CD4-positive, alpha-beta T cell treated with Interleukin-21 for 1 hour (primary cell): ENCODE measurements at regions not wholly inside any gene's neighbourhood (a gene's known extent, or its start where the extent isn't known, plus 50 kb on each side); places are given as distances from the start of the nearest gene placed in this dataset.
"Not testable (repeated sequence)": the region's sequence is repeated elsewhere in the genome, so short reads cannot be mapped to it uniquely, and the experiment has no call there.

Experiments
- DNase-seq: peaks from one replicate; pipeline ENCODE4 v3.0.0-alpha.2; 2020

DNA sequence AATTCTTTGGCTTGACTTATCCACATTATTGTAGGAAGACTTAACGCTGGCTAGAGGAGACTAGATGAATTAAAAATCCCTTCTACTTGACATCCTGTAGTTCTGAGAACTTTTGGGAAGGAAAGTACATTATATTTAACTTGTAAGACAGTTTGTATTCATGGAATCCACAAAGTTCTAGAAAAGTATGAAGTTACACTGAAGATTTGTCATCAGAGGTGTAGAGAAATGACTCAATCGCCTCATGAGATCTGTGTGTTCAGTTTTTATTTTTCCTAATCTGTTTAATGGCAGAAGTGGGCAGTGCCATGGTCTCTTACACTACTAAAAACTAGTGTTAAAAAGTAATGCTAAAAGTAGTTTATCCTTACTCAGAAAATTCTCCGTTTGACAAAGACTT is 89.1 kb upstream of the SMIM30 start:
- DNase-seq = no peak

DNA sequence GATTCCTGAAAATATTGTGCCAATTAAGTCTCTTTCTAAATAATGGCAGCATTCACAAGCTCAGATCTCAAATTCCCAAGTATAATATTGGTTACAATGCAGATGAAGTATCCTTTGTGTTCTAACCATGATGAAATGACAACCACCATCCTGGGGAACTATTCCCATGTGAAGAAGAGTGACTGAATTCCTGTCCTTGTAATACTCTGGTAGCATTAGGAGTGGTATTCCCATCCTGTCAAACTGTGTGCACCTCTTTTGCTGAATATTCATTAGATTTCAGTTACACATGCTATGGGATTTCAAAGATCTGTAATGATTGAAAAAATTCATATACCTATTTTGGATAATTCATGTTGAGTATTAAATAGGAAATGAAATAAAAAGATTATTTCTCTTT is 86.1 kb upstream of the SMIM30 start:
- DNase-seq = no peak

DNA sequence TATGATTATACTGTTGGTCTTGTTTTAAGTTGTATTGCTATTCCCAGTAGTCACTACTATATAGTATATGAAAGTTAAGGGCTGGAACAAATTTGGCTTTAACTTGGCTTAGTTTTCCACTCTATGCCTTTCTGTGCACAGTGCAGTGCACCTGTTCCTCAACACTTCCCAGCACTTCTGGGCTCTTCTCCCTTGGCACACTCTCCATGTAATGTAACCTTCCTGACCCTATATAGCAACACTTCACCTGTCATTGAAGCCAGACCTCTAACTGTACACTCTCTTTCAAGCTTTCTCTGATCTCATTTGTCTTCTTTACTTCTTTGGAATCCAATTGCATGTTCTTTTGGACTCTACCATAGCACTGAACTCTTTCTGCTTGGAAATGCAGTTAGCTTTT is 83.9 kb upstream of the SMIM30 start:
- DNase-seq = no peak

DNA sequence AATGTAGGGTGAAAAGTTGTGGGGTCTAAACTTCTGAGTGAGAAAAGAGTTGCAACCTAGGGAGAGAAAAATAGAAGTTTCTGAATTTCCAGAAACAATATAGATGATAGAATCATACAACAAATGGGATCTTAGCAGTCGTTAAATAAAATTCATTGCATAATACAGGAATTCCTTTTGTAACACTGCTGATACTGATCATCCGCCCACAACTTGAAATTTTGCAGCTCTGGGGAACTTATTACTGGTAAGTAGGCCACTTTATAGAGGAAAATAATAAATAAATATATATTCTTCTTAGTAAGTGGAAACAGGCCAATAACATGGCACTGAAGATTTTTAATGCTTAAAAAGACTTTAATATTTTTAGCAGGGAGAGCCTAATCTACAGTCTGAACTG is 81.9 kb upstream of the SMIM30 start:
- DNase-seq = no peak

DNA sequence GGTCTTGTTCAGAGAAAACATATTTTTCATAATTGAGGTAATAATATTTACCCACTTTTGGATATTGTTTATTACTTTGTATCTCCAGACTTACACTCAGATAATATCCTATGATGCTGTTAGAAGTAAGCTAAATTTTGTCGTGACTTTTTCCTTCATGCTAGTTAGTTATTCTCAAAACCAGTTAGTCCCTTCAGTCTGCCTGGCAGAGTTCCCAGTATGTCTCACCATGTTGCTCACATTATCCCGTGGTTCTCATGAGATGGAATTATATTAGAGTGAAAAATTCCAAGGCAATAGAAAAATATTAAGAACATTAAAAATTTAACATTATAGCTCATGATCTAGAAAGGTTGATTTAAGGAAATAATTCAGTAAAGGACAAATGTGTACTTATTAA is 81.5 kb upstream of the SMIM30 start:
- DNase-seq = no peak

DNA sequence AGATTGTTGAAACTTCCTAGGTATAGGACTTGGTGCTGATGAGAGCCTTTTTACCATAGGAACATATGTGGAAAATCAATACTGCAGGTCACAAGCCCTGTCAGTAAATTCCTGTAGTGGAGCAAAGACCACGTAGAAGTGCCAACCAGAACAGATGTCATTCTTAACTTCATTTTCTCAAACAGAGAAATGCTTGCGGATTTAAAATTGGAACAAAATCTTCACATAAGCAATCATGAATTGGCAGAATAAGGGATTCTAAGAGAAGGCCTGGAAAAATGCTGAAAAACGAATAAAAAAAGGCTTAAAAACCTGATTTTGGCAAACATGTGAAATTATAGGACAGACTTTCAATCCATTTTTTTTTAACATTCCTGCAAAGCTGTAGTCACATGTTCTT is 80.8 kb upstream of the SMIM30 start:
- no peak for DNase-seq

DNA sequence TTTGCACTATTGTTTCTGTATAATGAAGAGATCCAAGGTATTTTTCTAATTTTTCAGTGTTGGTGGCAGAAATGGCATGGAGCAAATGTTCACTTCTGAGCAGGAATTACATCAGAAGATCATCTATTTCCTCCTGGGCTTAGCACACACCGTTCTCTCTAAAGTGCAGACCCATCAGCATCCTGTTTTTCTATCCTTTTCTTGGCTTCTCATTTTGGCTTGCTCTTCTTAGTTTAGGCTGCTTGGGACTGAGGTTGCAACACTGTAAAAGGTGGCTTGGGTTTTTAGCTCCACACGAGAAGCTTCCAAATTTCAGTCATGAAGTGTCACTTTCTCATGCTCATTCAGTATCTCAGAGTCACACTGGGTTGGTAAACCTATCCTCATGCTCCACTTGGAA is 79.9 kb upstream of the SMIM30 start:
- no peak for DNase-seq

DNA sequence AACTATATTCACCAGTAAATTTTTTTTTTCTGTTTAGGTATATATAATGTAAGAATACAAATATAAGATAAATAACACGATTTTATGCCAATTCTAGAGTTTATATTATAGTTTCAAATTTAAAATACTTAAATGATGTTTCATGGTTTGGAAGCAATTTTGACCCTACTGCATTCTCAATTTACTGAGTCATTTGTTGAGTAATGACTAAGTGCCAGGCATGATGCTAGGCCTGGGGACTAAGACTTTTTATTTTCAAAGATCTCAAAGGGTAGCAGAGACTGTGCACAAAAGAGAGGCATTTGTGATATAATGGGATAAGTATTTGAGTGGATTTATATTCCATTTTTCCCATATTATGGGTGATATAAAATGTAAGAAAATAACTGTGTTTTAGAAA is 78.9 kb upstream of the SMIM30 start:
- DNase-seq = no peak

DNA sequence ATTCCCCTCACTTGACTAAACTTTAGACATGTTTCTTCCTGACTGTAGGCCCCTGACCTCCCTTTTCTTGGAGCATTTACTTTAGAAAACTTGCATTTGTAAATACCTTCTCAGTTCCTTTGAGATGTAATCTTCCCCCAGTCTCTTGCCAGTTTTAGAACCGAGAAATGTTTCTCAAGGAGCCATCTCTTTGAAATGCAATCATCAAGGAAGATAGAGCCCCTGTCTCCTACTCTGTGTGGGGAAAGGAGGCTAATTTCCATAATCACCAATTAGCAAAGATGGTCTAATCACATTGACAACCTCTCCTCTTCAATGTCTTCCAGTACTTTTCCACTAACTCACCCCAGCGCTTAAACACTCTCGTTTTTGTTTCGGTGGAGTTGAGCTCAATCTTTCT is 70.0 kb upstream of the SMIM30 start:
- no peak for DNase-seq

DNA sequence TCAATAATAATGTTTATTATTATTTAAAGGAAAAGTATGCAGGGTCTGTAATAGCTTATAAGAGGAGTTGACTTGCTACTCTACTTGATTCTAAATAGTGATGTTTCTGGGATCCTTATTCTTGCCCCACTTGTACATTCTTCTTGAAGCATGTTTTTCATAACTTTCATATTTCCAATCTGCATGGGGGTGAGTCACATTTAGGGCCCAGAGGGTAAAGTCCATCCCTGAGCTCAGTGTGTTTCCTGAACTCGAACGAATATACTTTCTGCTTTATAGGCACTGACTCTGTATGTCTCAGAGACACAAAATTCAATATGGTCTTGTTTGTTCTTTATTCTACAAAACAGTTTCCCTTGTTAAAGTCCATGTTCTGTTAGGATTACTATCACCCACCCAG is 61.0 kb upstream of the SMIM30 start:
- no peak for DNase-seq

DNA sequence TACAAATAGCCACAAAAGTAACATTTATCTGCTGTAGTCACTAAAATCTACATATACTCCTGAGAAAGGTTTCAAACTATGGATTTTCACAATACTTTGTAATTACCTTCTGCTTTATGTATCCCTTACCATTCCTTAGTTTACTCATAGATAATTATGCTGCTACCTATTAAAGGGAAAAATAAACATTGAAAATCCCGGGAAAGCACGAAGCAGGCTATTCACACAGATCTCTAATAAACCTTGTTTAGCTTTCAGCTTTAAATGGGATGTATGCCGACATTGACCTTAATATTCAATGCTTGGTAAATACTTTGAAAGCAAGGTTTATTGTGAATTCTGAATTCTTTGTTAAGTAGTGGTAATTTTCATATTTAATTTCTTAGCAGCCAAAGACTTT is 58.5 kb upstream of the SMIM30 start:
- DNase-seq = no peak

DNA sequence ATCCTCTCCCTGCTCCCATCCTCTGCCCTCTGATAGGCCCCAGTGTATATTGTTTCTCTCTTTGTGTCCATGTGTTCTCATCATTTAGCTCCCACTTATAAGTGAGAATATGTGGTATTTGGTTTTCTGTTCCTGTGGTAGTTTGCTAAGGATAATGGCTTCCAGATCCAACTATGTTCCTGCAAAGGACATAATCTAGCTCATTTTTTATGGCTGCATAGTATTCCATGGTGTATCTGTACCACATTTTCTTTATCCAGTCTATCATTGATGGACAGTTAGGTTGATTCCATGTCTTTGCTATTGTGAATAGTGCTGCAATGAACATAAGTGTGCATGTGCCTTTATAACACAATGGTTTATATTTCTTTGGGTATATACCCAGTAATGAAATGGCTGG is 57.8 kb upstream of the SMIM30 start:
- not testable (repeated sequence) for DNase-seq

DNA sequence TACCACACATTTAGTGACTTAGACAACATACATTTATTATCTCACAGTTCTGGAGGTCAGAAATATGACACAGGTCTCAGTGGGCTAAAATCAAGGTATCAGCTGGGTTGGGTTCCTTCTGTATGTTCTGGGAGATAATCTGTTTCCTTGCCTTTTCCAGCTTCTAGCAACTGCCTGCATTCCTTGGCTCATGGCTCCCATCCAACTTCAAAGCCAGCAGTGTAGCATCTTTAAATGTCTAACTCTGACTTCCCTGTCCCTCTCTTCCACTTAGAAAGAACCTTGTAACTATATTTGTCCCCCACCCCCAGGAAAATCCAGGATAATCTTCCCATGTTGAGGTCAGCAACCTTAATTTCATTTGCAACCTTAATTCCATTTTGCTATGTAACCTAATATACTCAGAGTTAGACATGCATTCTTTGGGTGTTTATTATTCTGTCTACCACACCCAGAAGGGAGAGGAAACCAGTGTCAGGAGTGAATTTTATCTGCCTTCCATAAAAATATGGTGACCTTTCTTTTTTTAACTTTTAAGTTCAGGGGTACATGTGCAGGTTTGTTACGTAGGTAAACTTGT is 57.3 kb upstream of the SMIM30 start:
- DNase-seq = no peak

DNA sequence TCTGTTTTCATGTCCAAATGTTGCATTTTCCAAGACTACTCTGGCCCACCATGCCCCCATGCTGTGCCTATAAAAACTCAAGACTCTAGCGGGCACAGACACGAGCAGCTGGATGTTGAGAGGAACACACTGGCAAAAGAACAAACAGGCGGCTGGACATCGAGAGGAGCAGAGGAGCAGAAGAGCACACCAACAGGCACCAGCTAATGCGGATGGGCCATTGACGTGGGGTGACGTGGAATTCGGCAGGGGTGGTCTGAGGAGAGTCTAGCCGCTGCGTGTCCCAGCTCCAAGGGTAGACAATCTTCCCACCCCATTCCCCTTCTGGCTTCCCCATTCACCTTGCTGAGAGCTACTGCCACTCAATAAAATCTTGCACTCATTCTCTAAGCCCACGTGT is 54.4 kb upstream of the SMIM30 start:
- no peak for DNase-seq

DNA sequence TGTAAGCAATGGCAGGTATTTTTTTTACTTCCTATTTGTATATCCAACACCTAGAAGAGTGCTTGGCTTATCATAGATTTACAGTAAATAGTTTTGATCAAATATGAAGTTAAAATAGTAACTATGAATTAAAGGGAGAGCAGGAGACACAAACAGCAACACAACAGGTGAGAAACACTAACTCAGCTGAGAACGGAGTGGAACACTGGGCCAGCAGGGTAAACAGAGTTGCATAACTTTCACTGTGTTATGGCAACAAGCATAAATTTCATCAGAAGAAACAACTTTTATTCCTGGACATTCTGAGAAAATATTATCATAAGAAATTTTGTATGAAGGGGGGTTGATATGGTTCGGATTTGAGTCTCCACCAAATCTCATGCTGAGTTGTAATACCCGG is 52.2 kb upstream of the SMIM30 start:
- no peak for DNase-seq
